Neuronal stem cell (in vitro differentiated cells): ENCODE measurements at regions not wholly inside any gene's neighbourhood (a gene's known extent, or its start where the extent isn't known, plus 50 kb on each side); places are given as distances from the start of the nearest gene placed in this dataset.

Experiments used
- DNase-seq: peaks from one replicate; pipeline ENCODE4 v3.0.0-alpha.2; 2013; ENCODE audit warnings: low spot score
- H2AFZ ChIP-seq: one replicate; pipeline ENCODE4 v1.6.1; 2013; ENCODE audit warnings: mild to moderate bottlenecking, low read length, inconsistent platforms
- H2AK5ac ChIP-seq: 2 replicates; pipeline ENCODE4 v1.6.1; 2013; ENCODE audit warnings: low read depth, mild to moderate bottlenecking, inconsistent platforms, low read length, moderate library complexity, mixed read lengths
- H2BK120ac ChIP-seq: 2 replicates; pipeline ENCODE4 v1.6.1; 2013; ENCODE audit warnings: low read depth, mild to moderate bottlenecking, inconsistent platforms, low read length, moderate library complexity, mixed read lengths
- H2BK12ac ChIP-seq: one replicate; pipeline ENCODE4 v1.6.1; 2013; ENCODE audit warnings: low read length, inconsistent platforms
- H2BK15ac ChIP-seq: 2 replicates; pipeline ENCODE4 v1.6.1; 2013; ENCODE audit warnings: mild to moderate bottlenecking, low read length, inconsistent platforms, mixed read lengths
- H2BK5ac ChIP-seq: one replicate; pipeline ENCODE4 v1.6.1; 2013; ENCODE audit warnings: inconsistent platforms, mild to moderate bottlenecking, low read length, moderate library complexity
- H3K14ac ChIP-seq: one replicate; pipeline ENCODE4 v1.6.1; 2013; ENCODE audit warnings: low read length, inconsistent platforms
- H3K18ac ChIP-seq: 2 replicates; pipeline ENCODE4 v1.6.1; 2013; ENCODE audit warnings: low read length, inconsistent platforms
- H3K23ac ChIP-seq: 2 replicates; pipeline ENCODE4 v1.6.1; 2013; ENCODE audit warnings: low read depth, mild to moderate bottlenecking, mixed read lengths, low read length, inconsistent platforms; ENCODE audit not compliant: poor library complexity
- H3K27ac ChIP-seq: replicated peaks from 3 replicates; pipeline ENCODE4 v1.5.1; 2013; ENCODE audit warnings: low read length, inconsistent platforms
- H3K27me3 ChIP-seq, 3 experiments: 2 replicates each; pipeline ENCODE4 v1.6.1; 2013; ENCODE audit warnings: low read length in 3 of 3, mild to moderate bottlenecking in 2 of 3, inconsistent platforms in 1 of 3, low read depth in 1 of 3, mixed read lengths in 1 of 3, moderate library complexity in 1 of 3; ENCODE audit not compliant: control insufficient read depth in 3 of 3, insufficient read depth in 3 of 3
- H3K36me3 ChIP-seq, 2 donors: replicated peaks in 1 of 2; 2 replicates each; pipeline ENCODE4 v1.6.1; 2013; ENCODE audit warnings: low read length in 2 of 2; ENCODE audit not compliant: control insufficient read depth in 2 of 2, insufficient read depth in 2 of 2
- H3K4ac ChIP-seq: 2 replicates; pipeline ENCODE4 v1.6.1; 2013; ENCODE audit warnings: inconsistent platforms, mild to moderate bottlenecking, low read length, moderate library complexity
- H3K4me1 ChIP-seq, 2 donors: 1 replicate in 1 of 2; 2 replicates in 1 of 2; pipeline ENCODE4 v1.6.1; 2013; ENCODE audit warnings: low read length in 2 of 2, low read depth in 1 of 2; ENCODE audit not compliant: control insufficient read depth in 2 of 2, insufficient read depth in 1 of 2
- H3K4me2 ChIP-seq: one replicate; pipeline ENCODE4 v1.6.1; 2013; ENCODE audit warnings: mild to moderate bottlenecking, low read length, inconsistent platforms; ENCODE audit not compliant: insufficient read depth, poor library complexity, severe bottlenecking
- H3K4me3 ChIP-seq, 2 donors: 2 replicates each; pipeline ENCODE4 v1.5.1; 2013; ENCODE audit warnings: low read length in 2 of 2, mild to moderate bottlenecking in 2 of 2, inconsistent platforms in 1 of 2, moderate library complexity in 1 of 2
- H3K79me1 ChIP-seq: one replicate; pipeline ENCODE4 v1.6.1; 2013; ENCODE audit warnings: low read depth, mild to moderate bottlenecking, inconsistent platforms, low read length, moderate library complexity
- H3K9ac ChIP-seq: one replicate; pipeline ENCODE4 v1.6.1; 2013; ENCODE audit warnings: mild to moderate bottlenecking, low read depth, low read length, inconsistent platforms; ENCODE audit not compliant: poor library complexity
- H3K9me3 ChIP-seq, 2 donors: replicated peaks in 1 of 2; 2 replicates each; pipeline versions ENCODE3 to v1.6.1; 2013; ENCODE audit warnings: low read length in 2 of 2, mild to moderate bottlenecking in 2 of 2, inconsistent platforms in 1 of 2, low read depth in 1 of 2, mixed read lengths in 1 of 2, moderate library complexity in 1 of 2; ENCODE audit not compliant: control insufficient read depth in 2 of 2, insufficient read depth in 1 of 2
- H4K8ac ChIP-seq: one replicate; pipeline ENCODE4 v1.6.1; 2013; ENCODE audit warnings: low read depth, mild to moderate bottlenecking, inconsistent platforms, low read length, moderate library complexity
- H4K91ac ChIP-seq: one replicate; pipeline ENCODE4 v1.6.1; 2013; ENCODE audit warnings: low read length, low read depth, mild to moderate bottlenecking, inconsistent platforms; ENCODE audit not compliant: poor library complexity
- WGBS, 2 donors: extraction: QIAGEN DNeasy Blood & Tissue Kit; methylation state at CpG; one replicate each; pipeline ENCODE4 v1.1.7; 2013; ENCODE audit warnings: missing lambda C conversion rate in 2 of 2, mixed read lengths in 1 of 2; ENCODE audit not compliant: insufficient read length in 2 of 2, insufficient replicate concordance in 1 of 2; ENCODE audit errors: extremely low coverage in 2 of 2; 5-methylcytosine and 5-hydroxymethylcytosine counted together

GRCh38 chr2:19589791-19590190 is 231.4 kb upstream of the OSR1 start:
- Histone ChIP-seq H3K23ac (no peak overlapping the region), H4K91ac (no peak overlapping the region), H3K27me3 (no peaks in the 10 kb centered on the region), H3K9me3 (no peaks in the 10 kb centered on the region), H3K4me1 (no peaks in the 10 kb centered on the region), H3K14ac (no peak overlapping the region), H3K4me3 (no peak overlapping the region), H3K4ac (no peak overlapping the region), H3K4me2 (no peak overlapping the region), H3K36me3 (no peaks in the 10 kb centered on the region), H3K79me1 (no peaks in the 10 kb centered on the region), H3K18ac (no peak overlapping the region), H2BK120ac (no peak overlapping the region), H2AFZ (no peak overlapping the region), H3K9ac (no peak overlapping the region), H2BK15ac (no peak overlapping the region), H2BK12ac (no peak overlapping the region), H3K27ac (no peak overlapping the region), H2BK5ac (no peak overlapping the region), H2AK5ac (no peak overlapping the region), H4K8ac (no peak overlapping the region)
- WGBS, 2 donors, result no CpG with 5 or more reads among the region's 4 CpGs
- no peak for DNase-seq

GRCh38 chr2:19580830-19581229 is 222.4 kb upstream of the OSR1 start:
- no peak overlapping the region for H3K27ac ChIP-seq
- no peaks in the 10 kb centered on the region for H3K79me1 ChIP-seq
- no peak overlapping the region for H2BK15ac ChIP-seq
- H3K9me3 ChIP-seq, result no peaks in the 10 kb centered on the region
- no peak overlapping the region for H3K14ac ChIP-seq
- no peak overlapping the region for H4K91ac ChIP-seq
- H2BK12ac ChIP-seq, result no peak overlapping the region
- no peaks in the 10 kb centered on the region for H3K36me3 ChIP-seq
- H4K8ac ChIP-seq, result no peak overlapping the region
- H2BK120ac ChIP-seq, result no peak overlapping the region
- no peaks in the 10 kb centered on the region for H3K4me1 ChIP-seq
- no peak overlapping the region for H2BK5ac ChIP-seq
- H3K18ac ChIP-seq, result no peak overlapping the region
- H3K4ac ChIP-seq, result no peak overlapping the region
- no peak overlapping the region for H3K23ac ChIP-seq
- WGBS, 2 donors, result no CpG with 5 or more reads among the region's 4 CpGs
- H3K9ac ChIP-seq, result no peak overlapping the region
- H3K27me3 ChIP-seq, result no peaks in the 10 kb centered on the region
- H3K4me3 ChIP-seq, result no peak overlapping the region
- no peak overlapping the region for H2AK5ac ChIP-seq
- no peak overlapping the region for H3K4me2 ChIP-seq
- no peak overlapping the region for H2AFZ ChIP-seq
- no peak for DNase-seq

- Histone ChIP-seq H3K9me3 (no peaks in the 10 kb centered on the region), H4K91ac (no peak overlapping the region), H2AFZ (no peak overlapping the region), H2BK120ac (no peak overlapping the region), H2BK12ac (no peak overlapping the region), H2AK5ac (no peak overlapping the region), H3K4me3 (no peak overlapping the region), H3K4ac (no peak overlapping the region), H3K18ac (no peak overlapping the region), H3K9ac (no peak overlapping the region), H3K4me1 (no peaks in the 10 kb centered on the region), H3K4me2 (no peak overlapping the region), H2BK15ac (no peak overlapping the region), H3K27ac (no peak overlapping the region), H3K23ac (no peak overlapping the region), H4K8ac (no peak overlapping the region), H3K36me3 (no peaks in the 10 kb centered on the region), H2BK5ac (no peak overlapping the region), H3K79me1 (no peaks in the 10 kb centered on the region), H3K27me3 (no peaks in the 10 kb centered on the region), H3K14ac (no peak overlapping the region)
- DNase-seq, result no peak
- WGBS, 2 donors, result no CpG with 5 or more reads among the region's 1 CpG
Measured at GRCh38 chr2:19580264-19580663, 221.8 kb upstream of the OSR1 start.

GRCh38 chr2:19579461-19579860 is 221.0 kb upstream of the OSR1 start:
- Histone ChIP-seq H2BK120ac (no peak overlapping the region), H3K27me3 (no peaks in the 10 kb centered on the region), H2AK5ac (no peak overlapping the region), H3K14ac (no peak overlapping the region), H2BK12ac (no peak overlapping the region), H3K23ac (no peak overlapping the region), H3K4me2 (no peak overlapping the region), H3K27ac (no peak overlapping the region), H3K9ac (no peak overlapping the region), H2BK5ac (no peak overlapping the region), H4K8ac (no peak overlapping the region), H4K91ac (no peak overlapping the region), H2BK15ac (no peak overlapping the region), H3K36me3 (no peaks in the 10 kb centered on the region), H3K4ac (no peak overlapping the region), H3K79me1 (no peaks in the 10 kb centered on the region), H3K9me3 (no peaks in the 10 kb centered on the region), H3K18ac (no peak overlapping the region), H3K4me3 (no peak overlapping the region), H2AFZ (no peak overlapping the region), H3K4me1 (no peaks in the 10 kb centered on the region)
- no CpG with 5 or more reads among the region's 3 CpGs for WGBS, 2 donors
- no peak for DNase-seq
